Ascending aorta (tissue), 2 donors: ENCODE measurements at regions not wholly inside any gene's neighbourhood (a gene's known extent, or its start where the extent isn't known, plus 50 kb on each side); places are given as distances from the start of the nearest gene placed in this dataset.

Experiments
- DNase-seq, 2 donors: peaks; one replicate each; pipeline ENCODE4 v3.0.0-alpha.2; 2019; ENCODE audit warnings: low spot score in 2 of 2
- H3K27ac ChIP-seq, 2 donors: fragments of 200-600 bp; sonication (generic); one replicate each; pipeline ENCODE4 v1.5.1; 2016 to 2017; ENCODE audit warnings: mild to moderate bottlenecking in 1 of 2
- H3K27me3 ChIP-seq: fragments of 200-600 bp; sonication (generic); one replicate; pipeline ENCODE4 v1.5.1; 2017
- H3K36me3 ChIP-seq, 2 donors: fragments of 200-600 bp; sonication (generic); one replicate each; pipeline ENCODE4 v1.5.1; 2016
- H3K4me1 ChIP-seq, 2 donors: fragments of 200-600 bp; sonication (generic); one replicate each; pipeline ENCODE4 v1.5.1; 2016 to 2017; ENCODE audit warnings: mild to moderate bottlenecking in 1 of 2
- H3K4me3 ChIP-seq, 2 donors: fragments of 200-600 bp; sonication (generic); one replicate each; pipeline ENCODE4 v1.5.1; 2016 to 2017; ENCODE audit warnings: mild to moderate bottlenecking in 1 of 2
- H3K9me3 ChIP-seq, 2 donors: fragments of 200-600 bp; sonication (generic); one replicate each; pipeline ENCODE4 v1.5.1; 2016
- intact Hi-C: fragments of 100-400 bp; cut with DNase I; formaldehyde crosslinking; loops from one replicate; pipeline ENCODE4 v1.15.1; 2023
- TF ChIP-seq, protein P1 (sequence below), 3 experiments: fragments of 200-600 bp in 2 of 3; fragments of 450-650 bp in 1 of 3; sonication (generic) in 2 of 3; IDR thresholded peaks; one replicate each; pipeline ENCODE4 v1.5.1; 2016 to 2019; ENCODE audit warnings: antibody characterized with exemption in 3 of 3, mild to moderate bottlenecking in 1 of 3, moderate library complexity in 1 of 3

GRCh38 chr1:193458628-193459027 is 272.2 kb upstream of the B3GALT2 start:
- H3K27ac ChIP-seq, result no peak overlapping the region
- no peak overlapping the region for H3K4me3 ChIP-seq
- H3K9me3 ChIP-seq, result no peaks in the 10 kb centered on the region
- no peaks in the 10 kb centered on the region for H3K27me3 ChIP-seq
- TF ChIP-seq, protein P1, sequence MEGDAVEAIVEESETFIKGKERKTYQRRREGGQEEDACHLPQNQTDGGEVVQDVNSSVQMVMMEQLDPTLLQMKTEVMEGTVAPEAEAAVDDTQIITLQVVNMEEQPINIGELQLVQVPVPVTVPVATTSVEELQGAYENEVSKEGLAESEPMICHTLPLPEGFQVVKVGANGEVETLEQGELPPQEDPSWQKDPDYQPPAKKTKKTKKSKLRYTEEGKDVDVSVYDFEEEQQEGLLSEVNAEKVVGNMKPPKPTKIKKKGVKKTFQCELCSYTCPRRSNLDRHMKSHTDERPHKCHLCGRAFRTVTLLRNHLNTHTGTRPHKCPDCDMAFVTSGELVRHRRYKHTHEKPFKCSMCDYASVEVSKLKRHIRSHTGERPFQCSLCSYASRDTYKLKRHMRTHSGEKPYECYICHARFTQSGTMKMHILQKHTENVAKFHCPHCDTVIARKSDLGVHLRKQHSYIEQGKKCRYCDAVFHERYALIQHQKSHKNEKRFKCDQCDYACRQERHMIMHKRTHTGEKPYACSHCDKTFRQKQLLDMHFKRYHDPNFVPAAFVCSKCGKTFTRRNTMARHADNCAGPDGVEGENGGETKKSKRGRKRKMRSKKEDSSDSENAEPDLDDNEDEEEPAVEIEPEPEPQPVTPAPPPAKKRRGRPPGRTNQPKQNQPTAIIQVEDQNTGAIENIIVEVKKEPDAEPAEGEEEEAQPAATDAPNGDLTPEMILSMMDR (IDR thresholded peaks at IDR 0.05), result no peak
- intact Hi-C loops, result no loop called here
- no peaks in the 10 kb centered on the region for H3K36me3 ChIP-seq
- DNase-seq, result no peak
- H3K4me1 ChIP-seq, result no peaks in the 10 kb centered on the region

DNA sequence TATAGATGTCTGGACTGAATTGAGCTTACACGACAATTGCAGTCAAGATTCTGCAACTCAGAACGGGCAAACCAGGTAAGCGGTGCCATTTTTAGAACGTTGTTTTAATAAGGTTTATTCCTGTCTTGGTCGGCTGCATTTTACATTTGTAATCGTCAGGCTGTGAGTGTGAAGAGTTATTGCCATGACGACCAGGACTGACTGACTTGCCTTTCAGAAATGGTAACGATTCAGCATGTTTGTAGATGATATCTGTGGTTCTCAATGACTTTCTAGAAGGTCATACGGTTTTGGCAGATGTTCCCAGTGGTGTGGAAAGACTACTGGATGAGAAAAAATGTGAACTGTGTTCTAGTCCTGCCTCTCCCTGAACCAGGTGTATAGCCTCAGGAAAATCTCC is 271.3 kb upstream of the B3GALT2 start:
- TF ChIP-seq, protein P1 (IDR thresholded peaks at IDR 0.05), result no peak
- no peaks in the 10 kb centered on the region for H3K4me1 ChIP-seq
- no peaks in the 10 kb centered on the region for H3K36me3 ChIP-seq
- intact Hi-C loops, result no loop called here
- no peak for DNase-seq
- H3K4me3 ChIP-seq, result no peak overlapping the region
- H3K27me3 ChIP-seq, result no peaks in the 10 kb centered on the region
- no peak overlapping the region for H3K27ac ChIP-seq
- H3K9me3 ChIP-seq, result no peaks in the 10 kb centered on the region

DNA sequence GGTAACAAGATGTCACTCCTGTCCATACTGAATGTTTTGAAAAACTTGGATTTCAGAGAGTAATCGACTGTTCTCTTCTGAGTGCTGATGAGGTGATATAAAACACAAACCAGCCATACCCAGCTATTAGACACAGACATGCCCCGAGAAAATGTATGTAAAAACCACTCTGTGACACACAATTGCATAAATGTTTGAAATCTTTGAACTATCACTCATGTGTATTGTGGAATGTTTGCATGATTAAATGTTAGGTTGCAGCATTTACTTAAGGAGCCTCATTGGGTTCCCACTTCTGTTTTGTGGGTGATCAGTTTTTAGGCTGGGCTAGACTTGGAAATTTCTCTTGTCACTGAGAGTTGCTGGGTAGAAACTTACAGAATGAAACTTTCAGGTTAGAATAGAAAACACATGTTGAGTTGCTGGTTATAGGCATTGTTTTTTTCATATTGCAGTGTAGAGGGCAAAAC is 270.4 kb upstream of the B3GALT2 start:
- TF ChIP-seq, protein P1 (IDR thresholded peaks at IDR 0.05), result no peak
- no peaks in the 10 kb centered on the region for H3K36me3 ChIP-seq
- intact Hi-C loops, result no loop called here
- no peak overlapping the region for H3K4me3 ChIP-seq
- DNase-seq, result no peak
- no peaks in the 10 kb centered on the region for H3K4me1 ChIP-seq
- H3K27me3 ChIP-seq, result no peaks in the 10 kb centered on the region
- H3K27ac ChIP-seq, result no peak overlapping the region
- H3K9me3 ChIP-seq, result no peaks in the 10 kb centered on the region

DNA sequence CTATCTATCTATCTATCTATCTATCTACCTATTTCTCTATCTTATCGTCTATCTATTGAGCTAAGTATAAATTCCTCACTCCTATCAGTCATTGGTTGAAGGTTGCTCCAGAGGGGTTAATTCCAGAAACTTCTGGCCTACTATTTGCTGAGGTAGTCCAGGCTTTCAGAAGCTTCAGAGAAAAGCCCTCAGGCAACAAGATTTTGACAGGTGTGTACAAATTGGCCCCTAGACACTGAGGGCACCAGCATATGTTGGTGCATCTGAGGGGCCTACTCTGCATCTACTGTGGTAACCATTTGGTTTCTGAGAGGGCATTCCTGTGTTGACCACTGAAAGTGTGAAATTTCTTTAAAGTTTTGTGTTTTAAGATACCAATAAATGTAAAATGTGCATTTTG is 265.2 kb upstream of the B3GALT2 start:
- no peak overlapping the region for H3K27ac ChIP-seq
- no peaks in the 10 kb centered on the region for H3K4me1 ChIP-seq
- TF ChIP-seq, protein P1 (IDR thresholded peaks at IDR 0.05), result no peak
- H3K27me3 ChIP-seq, result no peaks in the 10 kb centered on the region
- no peaks in the 10 kb centered on the region for H3K9me3 ChIP-seq
- DNase-seq, result no peak
- no peaks in the 10 kb centered on the region for H3K36me3 ChIP-seq
- intact Hi-C loops, result no loop called here
- no peak overlapping the region for H3K4me3 ChIP-seq

DNA sequence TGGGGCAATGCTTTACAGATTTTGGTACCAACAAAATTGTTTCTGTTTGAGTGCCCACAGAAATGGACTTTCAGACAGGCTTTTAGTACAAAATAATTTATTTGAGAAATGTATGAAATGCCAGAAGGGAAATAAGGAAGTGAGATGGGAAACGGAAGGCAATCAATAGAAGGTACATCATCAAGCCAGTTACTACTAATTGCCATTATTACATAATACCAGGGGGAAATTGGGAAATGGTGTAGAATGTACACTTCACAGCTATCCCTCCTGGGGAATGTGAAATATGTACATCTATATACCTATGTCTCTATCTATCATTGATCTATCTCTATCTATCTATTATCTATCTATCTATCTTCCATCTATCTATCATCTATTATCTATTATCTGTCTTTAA is 264.6 kb upstream of the B3GALT2 start:
- no peak for DNase-seq
- intact Hi-C loops, result no loop called here
- Histone ChIP-seq H3K27me3 (no peaks in the 10 kb centered on the region), H3K36me3 (no peaks in the 10 kb centered on the region), H3K4me1 (no peaks in the 10 kb centered on the region), H3K27ac (no peak overlapping the region), H3K4me3 (no peak overlapping the region), H3K9me3 (no peaks in the 10 kb centered on the region)
- TF ChIP-seq, protein P1 (IDR thresholded peaks at IDR 0.05), result no peak
